ENCODE measurements at regions not wholly inside any gene's neighbourhood (a gene's known extent, or its start where the extent isn't known, plus 50 kb on each side); places are given as distances from the start of the nearest gene placed in this dataset.
A peak's percentile ranks its signal among the peaks of the same experiment; 100 is the strongest.

DNA sequence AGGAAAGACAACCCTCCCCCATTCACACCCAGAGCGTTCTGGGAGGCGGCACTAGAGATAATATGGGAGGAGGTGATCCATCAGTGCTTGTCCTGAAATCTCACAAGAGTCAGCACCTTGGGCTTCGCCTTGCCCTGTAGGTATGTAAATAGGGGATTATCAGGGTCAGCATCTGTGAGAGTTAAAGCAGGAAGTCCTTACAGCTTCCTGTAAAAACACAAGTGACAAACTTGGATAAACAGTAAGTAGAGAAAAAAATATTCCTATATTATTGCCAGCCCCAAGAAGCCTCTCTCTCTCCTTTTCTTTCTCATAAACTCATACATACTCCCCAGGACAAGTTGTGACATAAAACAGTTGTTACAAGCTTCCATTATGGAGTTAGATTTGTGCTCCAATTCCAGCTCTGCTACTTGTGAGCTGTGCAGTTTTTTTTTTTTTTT lies 187.7 kb downstream of the MAF start (continued):
- TF ChIP-seq, protein P1, sequence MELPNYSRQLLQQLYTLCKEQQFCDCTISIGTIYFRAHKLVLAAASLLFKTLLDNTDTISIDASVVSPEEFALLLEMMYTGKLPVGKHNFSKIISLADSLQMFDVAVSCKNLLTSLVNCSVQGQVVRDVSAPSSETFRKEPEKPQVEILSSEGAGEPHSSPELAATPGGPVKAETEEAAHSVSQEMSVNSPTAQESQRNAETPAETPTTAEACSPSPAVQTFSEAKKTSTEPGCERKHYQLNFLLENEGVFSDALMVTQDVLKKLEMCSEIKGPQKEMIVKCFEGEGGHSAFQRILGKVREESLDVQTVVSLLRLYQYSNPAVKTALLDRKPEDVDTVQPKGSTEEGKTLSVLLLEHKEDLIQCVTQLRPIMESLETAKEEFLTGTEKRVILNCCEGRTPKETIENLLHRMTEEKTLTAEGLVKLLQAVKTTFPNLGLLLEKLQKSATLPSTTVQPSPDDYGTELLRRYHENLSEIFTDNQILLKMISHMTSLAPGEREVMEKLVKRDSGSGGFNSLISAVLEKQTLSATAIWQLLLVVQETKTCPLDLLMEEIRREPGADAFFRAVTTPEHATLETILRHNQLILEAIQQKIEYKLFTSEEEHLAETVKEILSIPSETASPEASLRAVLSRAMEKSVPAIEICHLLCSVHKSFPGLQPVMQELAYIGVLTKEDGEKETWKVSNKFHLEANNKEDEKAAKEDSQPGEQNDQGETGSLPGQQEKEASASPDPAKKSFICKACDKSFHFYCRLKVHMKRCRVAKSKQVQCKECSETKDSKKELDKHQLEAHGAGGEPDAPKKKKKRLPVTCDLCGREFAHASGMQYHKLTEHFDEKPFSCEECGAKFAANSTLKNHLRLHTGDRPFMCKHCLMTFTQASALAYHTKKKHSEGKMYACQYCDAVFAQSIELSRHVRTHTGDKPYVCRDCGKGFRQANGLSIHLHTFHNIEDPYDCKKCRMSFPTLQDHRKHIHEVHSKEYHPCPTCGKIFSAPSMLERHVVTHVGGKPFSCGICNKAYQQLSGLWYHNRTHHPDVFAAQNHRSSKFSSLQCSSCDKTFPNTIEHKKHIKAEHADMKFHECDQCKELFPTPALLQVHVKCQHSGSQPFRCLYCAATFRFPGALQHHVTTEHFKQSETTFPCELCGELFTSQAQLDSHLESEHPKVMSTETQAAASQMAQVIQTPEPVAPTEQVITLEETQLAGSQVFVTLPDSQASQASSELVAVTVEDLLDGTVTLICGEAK (IDR thresholded peaks at IDR 0.05): 0 out of 2 replicates have a peak, but pooled peaks have one; percentile 22
- TF ChIP-seq, protein P1 (CRISPR knock-in tag; IDR thresholded peaks at IDR 0.05): no peak
- TF ChIP-seq FOXM1 (IDR thresholded peaks at IDR 0.05; ENCODE audit: low read depth): no peak
- no peak for TF ChIP-seq FOXM1 (CRISPR knock-in tag; IDR thresholded peaks at IDR 0.05; ENCODE audit: low read depth)
- TF ChIP-seq SOX6 (IDR thresholded peaks at IDR 0.05): peak; percentile 48; the same call in 1 of the 2 replicates
- peak; percentile 37; the same call in 1 of the 2 replicates for TF ChIP-seq JUND (IDR thresholded peaks at IDR 0.05; ENCODE audit: borderline replicate concordance, low read depth, low read length)
- no peak for TF ChIP-seq JUND (tag; IDR thresholded peaks at IDR 0.05; ENCODE audit: borderline replicate concordance, low read depth, low read length)
- TF ChIP-seq SPI1 (IDR thresholded peaks at IDR 0.05; ENCODE audit: borderline replicate concordance, low read depth, low read length): peak; percentile 10; the same call in 1 of the 2 replicates
- TF ChIP-seq EHMT2 (IDR thresholded peaks at IDR 0.05): no peak
- no peak for TF ChIP-seq POLR3G (IDR thresholded peaks at IDR 0.05; ENCODE audit: extremely low read depth, insufficient read length, insufficient replicate concordance)
- TF ChIP-seq ARID1B (IDR thresholded peaks at IDR 0.05): peak; percentile 65
- peak; percentile 27; the same call in 1 of the 2 replicates for TF ChIP-seq MAFF (IDR thresholded peaks at IDR 0.05; ENCODE audit: low read length)
- TF ChIP-seq, protein P2, sequence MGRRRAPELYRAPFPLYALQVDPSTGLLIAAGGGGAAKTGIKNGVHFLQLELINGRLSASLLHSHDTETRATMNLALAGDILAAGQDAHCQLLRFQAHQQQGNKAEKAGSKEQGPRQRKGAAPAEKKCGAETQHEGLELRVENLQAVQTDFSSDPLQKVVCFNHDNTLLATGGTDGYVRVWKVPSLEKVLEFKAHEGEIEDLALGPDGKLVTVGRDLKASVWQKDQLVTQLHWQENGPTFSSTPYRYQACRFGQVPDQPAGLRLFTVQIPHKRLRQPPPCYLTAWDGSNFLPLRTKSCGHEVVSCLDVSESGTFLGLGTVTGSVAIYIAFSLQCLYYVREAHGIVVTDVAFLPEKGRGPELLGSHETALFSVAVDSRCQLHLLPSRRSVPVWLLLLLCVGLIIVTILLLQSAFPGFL (CRISPR knock-in tag; IDR thresholded peaks at IDR 0.05): no peak
- peak; percentile 64; the same call in 1 of the 2 replicates for TF ChIP-seq EP300 (IDR thresholded peaks at IDR 0.05; ENCODE audit: low read length)
- TF ChIP-seq ZEB2 (IDR thresholded peaks at IDR 0.05): peak; percentile 84
- TF ChIP-seq NR2C2 (CRISPR knock-in tag; IDR thresholded peaks at IDR 0.05): no peak
- peak; percentile 43; the same call in 1 of the 2 replicates for TF ChIP-seq NR2C2 (tag; IDR thresholded peaks at IDR 0.05)
- TF ChIP-seq ZNF699 (CRISPR knock-in tag; IDR thresholded peaks at IDR 0.05; ENCODE audit: insufficient replicate concordance): no peak
- TF ChIP-seq ZNF589 (CRISPR knock-in tag; IDR thresholded peaks at IDR 0.05; ENCODE audit: low read depth): no peak
- TF ChIP-seq RBM22 (IDR thresholded peaks at IDR 0.05; ENCODE audit: low read depth, low read length, poor library complexity, severe bottlenecking): no peak
- TF ChIP-seq MCM5 (IDR thresholded peaks at IDR 0.05; ENCODE audit: low read depth): no peak
- TF ChIP-seq ZNF644 (tag; IDR thresholded peaks at IDR 0.05; ENCODE audit: low read depth): 0 out of 2 replicates have a peak, but pooled peaks have one; percentile 25
